Adrenal gland (tissue), 5 donors: ENCODE measurements at regions not wholly inside any gene's neighbourhood (a gene's known extent, or its start where the extent isn't known, plus 50 kb on each side); places are given as distances from the start of the nearest gene placed in this dataset.

Source experiments
- CTCF ChIP-seq, 6 experiments: fragments of 450-650 bp in 4 of 6; fragments of 200-600 bp in 2 of 6; sonication (generic) in 1 of 6; IDR thresholded peaks; 1 replicate in 5 of 6; 2 replicates in 1 of 6; pipeline versions ENCODE4 v1.5.1 to v1.8.0; 2016 to 2021; ENCODE audit warnings: antibody characterized with exemption in 6 of 6, mild to moderate bottlenecking in 2 of 6, moderate library complexity in 1 of 6
- POLR2A ChIP-seq, 2 donors: fragments of 450-650 bp; IDR thresholded peaks; one replicate each; pipeline ENCODE4 v1.6.1; 2017; ENCODE audit warnings: antibody characterized with exemption in 2 of 2, mild to moderate bottlenecking in 2 of 2, moderate library complexity in 1 of 2
- donor health status: DM: no; HTN: no; CAD: no.

DNA sequence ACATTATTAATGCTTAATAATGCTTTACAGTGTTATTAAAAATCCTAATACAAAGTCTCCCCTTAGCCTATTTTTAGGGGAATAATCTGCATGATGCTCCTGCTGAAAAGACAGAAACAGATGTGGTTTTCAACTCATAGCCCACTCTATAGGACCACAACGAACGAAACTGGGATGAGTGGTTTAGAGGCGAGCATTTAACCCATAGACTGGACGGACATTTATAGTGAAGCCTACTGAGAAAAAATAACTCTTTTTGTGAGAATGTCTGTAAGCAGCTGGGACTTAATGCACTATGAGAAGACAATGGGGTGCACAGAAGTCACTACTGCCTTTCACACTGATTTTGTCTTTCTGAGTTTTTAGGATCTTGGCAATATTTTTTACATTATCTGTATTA is 1599.6 kb upstream of the B3GALT2 start:
- no peak for TF ChIP-seq CTCF (IDR thresholded peaks at IDR 0.05)
- no peak for TF ChIP-seq POLR2A (IDR thresholded peaks at IDR 0.05)
